GM21576 (cell line): ENCODE measurements at regions not wholly inside any gene's neighbourhood (a gene's known extent, or its start where the extent isn't known, plus 50 kb on each side); places are given as distances from the start of the nearest gene placed in this dataset.

Experiments used
- ATAC-seq: cut with Tn5 transposase; IDR thresholded peaks from one replicate; pipeline ENCODE4 v1.9.1; 2021; ENCODE audit warnings: mild to moderate bottlenecking, moderate library complexity; ENCODE audit not compliant: unreplicated experiment

DNA sequence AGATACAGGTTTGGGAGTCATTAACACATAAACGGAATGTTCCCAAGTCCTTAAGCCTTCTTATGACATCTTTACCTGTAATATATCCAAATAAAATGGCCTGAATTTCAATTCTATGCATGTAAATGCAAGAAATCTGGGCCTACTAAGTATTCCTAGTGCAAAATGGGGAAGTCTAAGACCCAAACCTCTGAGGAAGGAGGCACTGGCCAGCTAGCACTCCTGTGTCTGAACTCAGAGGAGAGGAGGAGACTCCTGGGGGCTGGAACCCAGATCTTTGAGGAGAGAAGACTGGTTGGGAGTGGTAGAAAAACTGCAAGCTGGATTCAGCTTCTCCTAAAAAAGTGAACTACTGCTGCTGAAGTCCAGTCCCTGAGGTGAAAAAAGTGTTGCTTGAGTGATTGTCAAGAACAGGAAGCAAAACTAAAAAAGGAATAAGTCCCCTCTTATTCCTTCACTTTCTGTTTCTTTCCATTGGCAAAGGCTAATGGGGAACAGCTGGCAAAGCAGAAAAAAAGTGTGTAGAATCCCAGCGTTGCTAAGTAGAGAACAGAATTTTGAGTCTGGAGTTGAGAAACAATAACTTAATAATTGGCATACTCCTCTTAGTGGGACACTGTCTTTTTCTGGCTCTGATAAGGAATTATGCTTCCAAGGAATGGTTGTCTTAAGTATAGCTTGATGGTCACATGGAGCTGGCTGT, 54.8 kb upstream of the ATP2C1 start:
- ATAC-seq: no peak

DNA sequence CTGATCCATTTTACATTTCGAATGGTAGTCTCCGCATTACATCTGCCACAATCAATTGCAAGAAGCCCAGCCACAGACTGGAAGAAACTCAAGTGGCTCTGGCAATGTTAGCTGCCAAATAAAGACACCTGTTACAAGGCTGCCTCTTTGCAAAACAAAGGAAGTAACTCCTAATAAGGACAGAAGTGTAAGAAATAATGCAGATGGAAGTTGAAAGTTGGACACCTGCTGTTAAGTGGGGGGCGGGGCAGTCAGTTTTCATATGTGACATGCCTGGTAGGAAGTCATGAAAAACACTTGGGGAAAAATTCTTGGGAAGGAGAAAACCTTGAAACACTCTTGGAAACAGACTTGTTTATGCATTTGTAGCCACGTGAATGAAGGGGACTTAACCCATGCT, 54.1 kb upstream of the ATP2C1 start:
- peak; percentile 80 for ATAC-seq

DNA sequence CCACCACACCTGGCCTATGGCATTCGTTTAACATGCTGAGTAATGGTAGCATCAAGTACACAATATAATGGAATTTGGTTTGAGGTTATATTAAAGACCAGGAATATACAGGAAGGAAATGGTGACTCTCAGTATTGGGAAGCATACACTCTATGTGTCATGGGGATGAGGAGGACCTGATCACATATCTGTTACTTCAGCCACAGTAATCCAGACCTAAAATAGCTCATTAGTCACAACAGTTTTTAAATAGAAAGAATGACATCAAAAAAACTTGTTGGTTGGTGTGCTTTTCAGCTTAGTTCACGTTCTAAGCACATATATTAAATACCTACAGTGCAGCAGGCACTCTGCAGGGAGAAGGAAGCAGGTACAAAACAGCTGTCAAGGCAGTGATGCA, 52.5 kb upstream of the ATP2C1 start:
- no peak for ATAC-seq

DNA sequence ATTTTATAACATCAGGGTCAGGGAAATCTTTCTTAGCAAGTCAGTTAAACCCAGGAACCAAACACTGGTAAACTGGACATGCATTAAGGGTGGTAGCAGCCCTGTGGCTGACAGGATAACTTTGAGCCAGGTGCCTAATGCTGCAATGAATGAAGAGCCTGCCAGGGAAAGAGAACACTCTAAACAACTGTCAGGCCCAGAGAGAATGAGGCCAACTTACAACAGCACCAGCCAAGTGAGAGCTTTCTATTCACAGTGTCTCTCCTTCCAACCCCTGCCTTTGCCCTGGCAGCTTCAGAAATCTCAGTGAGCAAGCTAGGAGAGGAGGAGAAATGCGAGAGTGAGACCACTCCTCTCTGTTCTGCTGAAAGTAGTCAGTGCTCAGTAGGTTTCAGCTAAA, 50.4 kb upstream of the ATP2C1 start:
- ATAC-seq: no peak
